ENCODE measurements at regions not wholly inside any gene's neighbourhood (a gene's known extent, or its start where the extent isn't known, plus 50 kb on each side); places are given as distances from the start of the nearest gene placed in this dataset.
A peak's percentile ranks its signal among the peaks of the same experiment; 100 is the strongest.
"Not testable (repeated sequence)": the region's sequence is repeated elsewhere in the genome, so short reads cannot be mapped to it uniquely, and the experiment has no call there.

DNA sequence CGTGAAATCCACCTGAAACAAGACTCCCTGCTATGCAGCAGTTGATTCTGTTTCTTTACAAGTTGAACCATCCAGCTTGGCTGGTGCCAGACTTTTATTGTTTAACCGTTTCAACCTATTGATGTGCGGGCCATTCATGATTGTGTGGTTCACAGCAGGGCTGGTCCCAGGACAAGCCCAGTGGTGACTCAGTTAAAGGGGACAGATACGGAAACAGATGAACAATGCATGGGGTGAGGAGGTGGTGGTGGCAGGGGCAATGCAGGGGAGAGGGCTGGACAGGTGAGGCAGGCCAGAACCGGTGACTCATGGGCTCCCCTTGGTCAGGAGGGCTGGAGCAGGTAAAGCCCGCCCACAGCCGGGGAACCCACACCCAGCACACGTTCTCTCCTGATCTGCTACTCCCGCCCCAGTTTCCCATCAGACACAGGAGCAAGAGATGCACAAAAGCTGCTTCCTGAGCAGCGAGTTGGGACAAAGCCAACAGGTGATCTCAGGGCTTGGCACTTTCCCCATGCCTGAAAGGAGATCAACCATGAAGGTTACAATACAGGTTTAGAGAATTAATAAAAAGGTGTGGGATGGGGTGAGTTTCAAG is 232.2 kb downstream of the LY86 start:
- DNase-seq, result no peak

DNA sequence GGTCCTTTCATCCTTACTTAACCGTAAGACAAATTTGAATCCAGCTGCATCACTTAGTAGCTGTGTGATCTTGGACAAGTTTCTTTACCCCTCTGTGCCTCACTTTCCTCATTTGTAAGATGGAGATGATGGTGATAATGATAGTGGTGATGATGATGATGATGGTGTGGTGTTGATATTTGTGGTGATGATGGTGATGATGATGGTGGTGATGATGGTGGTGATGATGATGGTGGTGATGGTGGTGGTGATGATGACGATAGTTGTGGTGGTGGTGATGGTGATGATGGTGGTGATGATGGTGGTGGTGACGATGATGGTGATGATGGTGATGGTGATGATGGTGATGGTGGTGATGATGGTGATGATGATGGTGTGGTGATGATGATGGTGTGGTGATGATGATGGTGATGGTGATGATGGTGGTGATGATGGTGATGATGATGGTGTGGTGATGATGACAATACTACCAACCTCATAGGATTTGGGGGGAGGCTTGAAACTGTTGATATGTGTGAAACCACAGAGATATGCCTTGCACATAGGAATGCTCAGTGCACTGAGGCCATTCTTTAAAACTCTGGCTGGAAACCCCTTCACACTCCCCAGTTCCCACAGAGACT is 233.2 kb downstream of the LY86 start:
- DNase-seq, result no peak

DNA sequence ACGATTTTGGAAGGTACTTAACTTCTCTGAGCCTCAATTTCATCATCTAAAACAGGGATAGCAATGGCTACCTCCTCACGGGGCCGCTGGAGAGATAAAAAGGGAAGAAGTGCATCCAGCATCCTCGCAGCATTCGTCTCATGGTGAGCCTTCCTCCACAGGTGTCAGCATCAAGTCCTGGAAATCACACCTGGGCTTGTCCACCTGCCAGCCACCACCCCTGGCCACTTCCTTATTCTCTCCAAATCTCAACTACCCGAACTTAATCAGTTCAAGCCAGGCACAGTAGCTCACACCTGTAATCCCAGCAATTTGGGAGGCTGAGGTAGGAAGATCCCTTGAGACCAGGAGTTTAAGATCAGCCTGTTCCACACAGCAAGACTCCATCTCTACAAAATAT is 234.5 kb downstream of the LY86 start:
- DNase-seq, result no peak

DNA sequence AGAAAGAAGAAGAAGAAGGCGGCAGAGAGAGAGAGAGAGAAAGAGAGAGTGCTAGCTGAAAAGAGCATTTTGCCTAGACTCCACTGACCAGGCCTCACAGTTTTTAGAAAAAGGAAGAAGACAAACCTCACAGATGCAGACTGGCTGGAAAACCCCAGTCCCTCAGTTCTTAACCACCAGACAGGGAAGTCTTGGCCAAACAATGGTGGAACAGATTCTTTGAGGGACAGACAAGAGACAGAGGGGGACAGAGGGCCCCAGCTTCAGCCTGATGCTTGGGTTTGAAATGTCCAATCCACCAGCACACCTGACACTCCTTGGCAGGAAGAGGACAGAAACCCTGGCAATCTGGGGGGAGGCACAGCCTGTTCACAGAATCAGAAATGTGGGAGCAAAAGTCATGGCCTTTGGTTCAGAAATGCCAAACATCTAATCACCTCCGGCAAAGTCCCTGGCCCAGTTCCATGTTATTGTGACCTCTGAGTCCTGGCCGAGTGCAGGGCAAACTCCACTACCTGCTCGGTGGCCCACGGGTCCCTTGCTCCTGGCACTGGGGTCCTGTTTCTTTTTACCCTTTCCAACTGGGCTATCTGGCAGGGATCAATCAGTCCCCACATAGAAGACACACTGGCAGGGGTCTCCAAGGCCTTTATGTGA is 235.2 kb downstream of the LY86 start:
- DNase-seq, result peak; percentile 6

DNA sequence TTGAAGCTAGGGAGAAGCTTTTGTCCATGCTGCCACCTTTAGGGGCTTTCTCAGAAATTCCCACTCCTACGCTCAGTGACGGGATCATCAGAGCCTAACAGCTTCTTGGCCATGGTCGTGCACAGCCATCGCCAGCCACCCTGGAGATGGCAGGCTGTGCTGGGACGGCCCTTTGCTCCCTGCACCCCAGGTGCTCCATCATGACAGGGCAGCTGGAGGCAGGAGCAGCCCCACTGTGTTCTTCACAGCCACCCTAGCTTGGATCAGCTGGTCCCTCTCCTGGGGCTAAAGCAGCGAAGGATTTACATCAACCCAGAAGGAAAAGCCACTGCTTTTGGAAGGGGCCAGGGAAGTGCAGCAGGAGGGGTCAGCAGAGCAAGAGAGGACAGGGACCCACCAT is 235.9 kb downstream of the LY86 start:
- no peak for DNase-seq

DNA sequence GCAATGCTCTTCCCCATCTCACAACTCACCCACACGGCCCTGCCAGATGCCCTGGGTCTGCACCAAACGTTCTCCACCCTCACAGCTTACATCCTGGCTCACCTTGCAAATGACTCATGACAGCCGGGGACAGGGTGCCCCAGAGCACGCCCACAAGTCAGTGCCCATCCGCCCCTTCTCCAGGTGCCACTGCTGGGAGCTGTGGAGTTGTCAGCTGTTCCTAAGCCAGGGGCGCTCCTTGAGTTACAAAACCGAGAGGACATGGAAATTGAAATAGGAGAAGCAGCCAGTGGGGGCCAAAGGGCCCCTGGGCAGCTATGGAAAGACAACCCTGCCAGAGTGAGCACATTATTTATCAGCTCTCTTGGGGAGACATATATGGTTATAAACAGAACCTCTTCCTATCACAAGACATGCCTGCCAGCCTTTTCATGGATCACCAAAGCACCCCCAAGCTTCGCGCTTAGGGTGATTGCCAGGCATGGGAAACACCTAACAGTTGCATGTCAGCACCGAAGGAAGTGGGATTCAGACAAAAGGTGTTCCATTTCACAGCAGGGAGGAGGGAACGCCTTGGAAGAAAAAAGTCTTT is 236.8 kb downstream of the LY86 start:
- DNase-seq, result no peak

DNA sequence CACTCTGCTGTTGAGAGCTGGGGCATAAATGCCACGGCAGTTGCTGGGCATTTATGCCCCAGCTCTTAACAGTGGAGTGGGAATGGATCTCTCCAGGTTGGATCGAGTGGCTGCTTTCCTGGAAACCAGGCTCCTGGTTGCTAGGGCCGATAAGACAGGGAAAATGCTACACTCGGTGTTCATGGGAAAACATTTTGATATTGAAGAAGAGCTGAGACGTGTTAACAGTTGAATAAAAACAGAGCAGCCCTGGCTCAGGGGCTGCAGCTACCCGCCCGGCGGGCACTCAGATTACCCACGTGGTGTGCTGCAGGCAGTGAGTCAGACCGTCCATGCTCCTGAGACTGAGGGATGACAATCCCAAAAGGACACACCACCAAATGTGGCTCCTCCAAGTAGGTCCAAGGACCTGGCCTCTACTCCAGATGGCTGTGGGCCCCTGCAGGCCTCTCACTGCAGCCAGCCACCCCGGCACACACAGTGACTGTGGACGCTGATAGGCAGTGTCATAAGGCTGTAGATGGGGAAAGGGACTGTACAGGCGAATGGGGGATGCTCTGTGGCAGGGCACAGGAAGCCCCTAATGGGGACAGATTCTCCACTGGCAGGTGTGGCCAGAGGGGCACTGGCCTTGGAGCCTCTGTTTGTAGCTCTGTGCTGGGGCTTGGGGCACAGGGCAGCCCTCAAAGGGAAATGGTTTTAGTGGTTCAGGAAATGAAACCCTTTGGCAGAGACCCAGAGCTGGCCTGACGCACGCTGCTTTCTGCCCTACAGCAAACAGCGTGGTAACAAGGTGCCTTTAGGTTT is 237.8 kb downstream of the LY86 start:
- DNase-seq, result peak; percentile 67

DNA sequence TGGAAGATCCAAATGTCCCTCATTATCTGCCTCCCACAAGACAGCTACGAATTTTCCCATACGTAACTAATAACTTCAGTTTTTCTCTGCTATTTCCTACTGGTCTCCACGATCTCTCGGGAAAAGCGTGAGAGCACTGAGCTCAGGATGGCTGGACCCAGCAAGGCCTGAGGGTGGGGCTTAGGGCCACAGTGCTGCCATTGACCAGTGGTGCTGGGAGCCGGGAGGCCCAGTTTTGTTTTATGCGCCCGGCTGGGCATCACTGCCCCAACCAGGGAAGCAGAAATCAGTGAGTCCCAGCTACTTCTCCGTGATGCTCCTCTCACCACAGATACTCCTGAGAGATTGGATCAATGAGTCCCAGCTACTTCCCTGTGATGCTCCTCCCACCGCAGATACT is 238.4 kb downstream of the LY86 start:
- DNase-seq, result no peak

DNA sequence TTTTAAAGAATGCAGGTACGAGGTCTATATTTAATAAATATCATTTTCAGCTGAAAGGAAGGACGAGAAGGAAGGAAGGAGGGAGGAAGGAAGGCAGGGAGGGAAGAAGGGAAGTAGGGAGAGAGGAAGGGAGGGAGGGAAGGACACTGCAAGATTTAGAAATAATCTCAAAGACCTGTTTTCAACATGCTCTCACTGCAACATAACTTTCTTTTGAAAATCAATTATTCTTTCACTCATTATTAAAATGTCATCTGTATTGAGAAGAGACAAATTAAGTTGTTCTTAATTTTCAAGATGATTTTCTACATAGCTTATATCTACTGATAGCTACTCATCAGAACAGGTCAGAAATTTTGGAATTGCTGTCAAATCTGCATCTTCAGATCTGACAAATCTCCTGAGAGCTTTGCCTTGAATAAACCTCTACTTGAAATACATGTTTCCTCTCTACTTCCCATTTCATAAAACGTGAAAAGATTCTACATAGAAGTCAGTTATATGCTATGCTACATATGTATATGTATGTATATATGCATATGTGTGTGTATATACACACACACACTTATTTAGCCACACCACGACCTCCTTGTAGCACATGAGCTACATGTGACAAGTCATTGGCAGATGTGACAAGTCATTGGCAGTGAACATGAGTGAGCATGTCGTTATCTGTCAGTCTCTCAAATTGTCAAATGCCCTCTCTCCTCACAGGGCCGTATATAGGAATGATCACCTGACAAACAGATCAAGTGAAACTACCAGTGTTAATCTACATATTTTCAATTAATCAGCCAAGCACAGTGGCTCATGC is 241.6 kb downstream of the LY86 start:
- DNase-seq, result no peak

DNA sequence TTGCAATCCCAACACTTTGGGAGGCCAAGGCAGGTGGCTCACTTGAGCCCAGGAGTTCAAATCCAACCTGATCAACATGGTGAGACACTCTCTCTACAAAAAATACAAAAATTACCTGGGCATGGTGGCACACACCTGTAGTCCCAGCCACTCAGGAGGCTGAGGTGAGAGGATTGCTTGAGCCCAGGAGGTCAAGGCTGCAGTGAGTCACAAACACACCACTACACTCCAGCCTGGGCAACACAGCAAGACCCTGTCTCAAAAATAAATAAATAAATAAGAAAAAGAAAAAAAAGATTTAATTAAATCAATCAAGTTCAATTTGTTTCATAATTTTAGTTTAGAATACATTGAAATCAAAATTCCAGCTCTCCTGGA is 242.2 kb downstream of the LY86 start:
- not testable (repeated sequence) for DNase-seq

DNA sequence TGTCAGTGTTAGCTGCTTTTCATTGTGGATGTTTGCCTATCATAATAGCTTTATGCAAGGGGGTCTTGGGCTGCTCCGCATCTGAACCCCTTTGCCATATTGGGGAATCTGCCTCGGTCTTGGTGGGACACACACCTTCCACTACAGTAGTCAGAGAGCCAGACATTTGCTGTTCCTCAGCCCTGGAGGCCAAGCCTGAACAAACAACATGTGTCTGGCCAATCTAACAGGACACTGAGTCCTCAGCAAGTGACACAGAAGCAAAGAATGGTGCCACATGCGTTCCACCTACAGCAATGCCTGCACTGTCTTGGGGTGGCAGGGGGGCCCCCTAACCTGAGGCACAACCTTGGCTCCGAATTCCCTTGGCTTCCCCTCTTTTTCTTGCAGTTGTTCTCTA is 243.9 kb downstream of the LY86 start:
- no peak for DNase-seq

DNA sequence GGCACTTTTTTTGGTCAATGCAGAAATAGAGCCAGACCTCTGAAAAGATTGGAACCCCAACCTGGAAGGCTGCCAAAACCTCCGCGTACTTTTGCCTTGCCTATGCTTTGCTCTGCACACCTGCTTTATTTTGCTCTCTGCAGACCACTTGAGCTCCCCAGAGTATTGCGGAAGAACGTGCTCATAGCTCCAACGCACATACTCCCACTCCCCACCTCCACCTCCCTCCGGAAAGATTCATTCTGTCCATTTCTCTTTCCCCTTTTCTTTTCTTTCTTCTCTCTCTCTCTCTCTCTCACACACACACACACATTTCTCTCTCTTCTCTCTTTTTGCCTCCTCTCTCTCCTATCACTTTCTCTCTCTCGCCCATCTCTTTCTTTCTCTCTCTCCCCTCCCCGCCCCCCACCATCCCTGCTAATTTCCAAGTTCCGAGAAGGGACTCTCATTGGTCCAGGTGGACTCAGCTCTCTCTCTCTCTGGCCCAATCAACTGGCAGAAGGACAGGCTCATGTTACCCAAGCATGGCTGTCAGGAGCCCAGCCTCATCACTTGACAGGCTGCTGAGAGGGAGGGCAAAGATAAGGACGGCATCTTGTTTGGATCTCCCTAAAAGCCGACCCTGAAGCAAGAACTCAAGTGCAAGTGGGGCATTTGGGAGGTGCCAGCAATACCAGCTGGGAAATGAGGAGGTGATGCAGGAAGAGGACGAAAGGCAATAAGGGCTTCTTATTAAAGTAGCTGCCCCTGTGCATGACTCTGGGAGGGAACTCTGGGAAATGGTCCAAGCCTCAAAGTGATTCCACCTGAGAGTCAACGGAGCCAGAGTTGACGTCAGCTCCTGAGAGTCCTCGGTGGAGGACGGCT is 246.1 kb downstream of the LY86 start:
- DNase-seq, result no peak

DNA sequence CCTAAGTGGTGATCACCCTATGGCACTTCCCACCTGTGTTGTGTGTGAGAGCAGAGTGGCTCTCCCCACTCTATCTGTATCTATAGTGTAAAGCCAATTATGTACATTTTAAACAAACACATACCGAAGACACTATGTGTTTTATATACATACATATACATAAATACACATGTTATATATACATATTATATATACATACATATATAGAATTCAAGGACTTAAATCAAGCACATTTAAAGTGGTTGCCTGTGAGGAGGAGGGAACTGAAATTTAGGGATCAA is 246.6 kb downstream of the LY86 start:
- no peak for DNase-seq

DNA sequence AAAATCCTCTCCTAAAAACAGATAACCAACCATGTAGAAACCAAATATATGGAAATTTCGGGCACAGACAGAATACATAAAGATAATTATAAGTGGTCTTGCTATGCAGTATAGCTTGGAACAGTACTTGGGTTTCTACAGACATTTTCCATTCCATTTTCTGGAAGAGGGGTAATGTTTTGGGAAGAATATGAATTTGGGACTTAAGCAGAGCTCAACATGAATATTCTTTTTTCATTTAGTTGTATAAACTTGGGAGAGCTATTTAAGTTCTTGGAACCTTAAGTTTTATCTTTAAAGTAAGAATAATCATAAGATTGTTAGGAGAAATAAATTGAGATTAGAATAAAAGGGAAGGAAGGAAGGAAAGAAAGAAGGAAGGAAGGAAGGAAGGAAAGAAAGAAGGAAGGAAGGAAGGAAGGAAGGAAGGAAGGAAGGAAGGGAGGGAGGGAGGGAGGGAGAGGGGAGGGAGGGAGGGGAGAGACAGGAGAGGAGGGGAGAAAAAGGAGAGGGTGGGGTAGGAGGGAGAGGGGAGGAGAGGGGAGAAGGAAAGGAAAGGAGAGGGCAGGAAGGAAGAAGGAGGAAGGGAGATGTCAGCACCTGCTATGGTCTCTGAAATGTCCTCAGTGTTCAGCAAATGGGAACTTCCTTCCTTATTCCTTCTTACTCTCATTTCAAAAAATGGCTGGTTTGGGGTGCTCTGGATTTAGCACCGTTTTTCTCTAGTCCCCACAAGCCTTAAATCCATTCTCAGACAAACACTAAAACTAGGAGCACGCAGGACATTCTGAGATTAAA is 248.3 kb downstream of the LY86 start:
- DNase-seq, result no peak

DNA sequence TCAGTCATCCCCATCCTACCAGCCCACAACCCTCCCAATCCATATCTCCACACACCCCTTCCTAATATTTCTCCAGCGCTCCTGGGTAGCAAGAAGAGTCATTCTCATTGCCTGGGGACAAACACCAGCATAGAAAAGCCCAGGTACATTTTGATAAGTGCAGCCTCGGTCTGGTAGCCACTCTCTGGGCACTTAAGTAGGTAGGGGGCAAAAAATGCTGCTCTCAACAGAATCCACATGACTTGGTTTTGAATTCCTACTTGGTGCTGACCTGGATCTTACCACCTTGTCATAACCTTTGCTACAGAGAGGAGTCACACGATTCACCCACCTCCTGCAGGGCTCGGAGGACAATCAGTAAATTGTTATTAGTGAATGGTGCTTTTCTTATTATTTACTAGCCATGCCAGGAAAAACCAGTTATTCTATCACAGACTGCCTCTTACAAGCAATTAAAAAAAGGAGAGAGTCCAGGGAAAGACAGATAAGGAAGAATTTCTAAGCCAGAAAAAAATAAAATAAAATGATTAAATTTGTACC is 249.1 kb downstream of the LY86 start:
- no peak for DNase-seq

DNA sequence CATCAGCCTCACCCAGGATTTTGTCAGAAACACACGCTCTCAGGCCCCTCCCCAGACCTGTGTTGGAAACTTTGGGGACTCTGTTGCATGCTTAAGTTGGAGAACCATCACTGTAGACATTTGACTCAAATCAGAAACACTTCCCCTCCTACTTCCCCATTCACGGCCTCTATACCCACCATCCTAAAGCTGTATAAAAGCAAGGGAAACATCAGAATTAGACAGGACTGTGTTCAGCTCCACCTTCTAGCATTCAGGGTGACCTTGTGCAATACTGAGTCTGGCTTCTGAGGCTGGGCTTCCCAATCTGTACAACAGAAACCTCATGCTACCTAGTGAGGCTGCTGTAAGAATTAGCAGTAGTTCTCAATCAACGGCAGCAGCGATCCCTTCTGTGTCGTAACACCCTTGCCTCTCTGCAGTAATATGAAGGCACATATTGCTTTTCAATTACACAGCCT is 252.3 kb downstream of the LY86 start:
- peak; percentile 3 for DNase-seq

DNA sequence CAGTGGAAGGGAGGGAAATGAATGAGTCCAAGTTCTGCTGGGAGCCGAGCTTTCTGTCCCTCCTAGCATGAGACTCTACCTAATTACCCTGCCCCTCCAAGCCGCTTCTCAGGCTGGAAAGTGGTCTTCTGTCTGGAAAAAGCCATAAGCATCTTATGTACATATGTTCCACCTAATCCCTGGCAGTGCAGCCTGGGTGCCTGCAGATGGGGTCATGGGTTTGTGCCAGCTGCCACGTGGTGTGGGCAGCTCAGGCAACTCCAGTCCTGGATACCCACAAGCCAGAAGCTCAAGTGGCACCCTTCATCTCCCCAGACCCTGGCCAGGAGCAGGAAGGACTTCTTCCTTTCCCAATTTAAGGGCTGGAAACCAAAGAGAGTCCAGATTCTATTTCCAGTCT is 253.1 kb downstream of the LY86 start:
- no peak for DNase-seq

DNA sequence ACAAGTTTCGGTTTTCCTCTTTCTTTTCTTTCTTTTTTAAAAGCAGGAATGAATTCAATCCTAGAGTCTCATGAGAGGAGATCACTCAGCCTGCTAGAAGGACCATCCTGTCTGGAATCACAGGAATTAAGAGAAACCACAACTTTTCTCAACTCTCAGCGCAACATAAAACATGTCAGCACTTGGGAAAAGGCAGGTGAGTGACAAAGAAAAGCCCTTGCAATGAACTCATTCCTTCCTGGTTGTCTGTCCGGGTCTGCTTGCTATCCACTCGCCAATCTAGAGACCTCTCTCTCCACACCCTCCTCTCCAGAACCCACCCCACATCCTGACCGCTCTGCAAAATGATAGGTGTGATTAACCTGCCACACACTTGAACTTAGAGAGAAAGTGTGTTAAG is 253.8 kb downstream of the LY86 start:
- DNase-seq, result no peak

DNA sequence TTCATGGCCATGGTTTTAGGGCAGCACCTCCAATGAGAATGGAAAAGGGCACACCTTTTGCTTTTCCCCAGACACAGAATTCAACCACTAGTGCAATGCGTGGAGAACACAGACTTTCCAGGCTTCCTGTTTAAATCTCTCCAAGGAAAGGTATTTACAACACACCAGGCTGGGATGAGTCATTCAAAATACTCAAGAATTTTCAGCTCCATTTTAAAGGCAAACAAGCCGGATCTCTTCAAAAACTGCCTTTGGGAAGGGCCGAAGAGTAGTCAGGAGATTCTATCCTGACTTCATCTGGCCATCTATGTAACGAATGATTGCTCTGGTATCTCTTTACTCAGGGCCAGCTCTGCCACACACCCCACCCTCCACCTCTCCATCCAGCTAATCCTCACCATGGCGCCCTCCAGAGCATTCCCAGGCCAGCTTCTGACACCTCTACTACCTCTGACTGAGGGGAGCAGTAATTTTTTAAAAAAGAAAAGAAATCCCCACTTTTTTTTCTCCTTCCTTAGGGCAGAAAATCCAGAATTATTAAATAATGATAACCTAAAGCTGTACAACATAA is 254.6 kb downstream of the LY86 start:
- DNase-seq, result no peak

DNA sequence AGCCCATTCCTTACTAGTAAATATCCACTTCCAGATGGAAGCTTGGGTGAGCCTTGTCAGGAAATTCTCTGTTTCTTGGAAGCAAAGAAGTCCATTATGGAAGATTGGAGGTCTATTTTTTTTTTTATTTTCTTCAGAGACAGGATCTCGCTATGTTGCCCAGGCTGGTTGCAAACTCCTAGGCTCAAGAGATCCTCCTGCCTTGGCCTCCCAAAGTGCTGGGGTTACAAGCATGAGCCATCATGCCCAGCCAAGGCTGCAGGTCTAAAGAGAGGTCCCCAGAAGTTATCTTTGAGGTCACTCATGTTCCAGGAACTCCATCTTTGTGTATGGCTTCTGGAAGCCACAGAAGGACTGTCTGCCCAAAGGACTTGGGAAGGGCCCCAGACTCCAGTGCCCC is 255.3 kb downstream of the LY86 start:
- DNase-seq, result no peak

All from GDM1 (cell line).